NCI-H524 treated with DMSO at 0.1 percent for 48 hours (cell line): ENCODE measurements at regions not wholly inside any gene's neighbourhood (a gene's known extent, or its start where the extent isn't known, plus 50 kb on each side); places are given as distances from the start of the nearest gene placed in this dataset.

Experiments
- DNase-seq: peaks from one replicate; lab custom pipeline; 2025; lab: John Stamatoyannopoulos, UW

- DNase-seq, result no peak
Observed at GRCh38 chr6:92377137-92377536, 1042.2 kb downstream of the EPHA7 start.

DNA sequence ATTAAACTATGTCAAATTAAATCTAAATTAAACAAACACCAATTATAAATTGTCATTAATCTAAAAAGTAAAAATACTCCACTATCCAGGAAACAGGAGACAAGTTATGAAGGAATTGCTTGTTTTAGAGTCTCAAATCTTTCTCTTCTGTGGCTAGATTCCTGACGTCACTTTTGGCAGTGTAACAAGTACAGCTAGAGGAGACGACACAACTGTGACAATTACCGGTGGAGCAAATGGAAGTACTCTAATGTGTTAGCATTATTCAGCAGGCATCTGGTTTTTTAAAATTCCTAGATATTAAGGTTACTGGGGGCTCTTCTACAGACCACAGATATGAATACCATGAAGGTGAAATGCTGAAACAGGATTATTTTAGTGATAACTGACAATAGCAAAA, 1042.7 kb downstream of the EPHA7 start:
- DNase-seq, result no peak

GRCh38 chr6:92371211-92372208, 1047.8 kb downstream of the EPHA7 start:
- no peak for DNase-seq

- DNase-seq, result no peak
Observed at GRCh38 chr6:92369309-92369708, 1050.0 kb downstream of the EPHA7 start.

GRCh38 chr6:92364948-92365541, 1054.3 kb downstream of the EPHA7 start:
- no peak for DNase-seq

GRCh38 chr6:92363111-92363510, 1056.2 kb downstream of the EPHA7 start:
- no peak for DNase-seq

DNA sequence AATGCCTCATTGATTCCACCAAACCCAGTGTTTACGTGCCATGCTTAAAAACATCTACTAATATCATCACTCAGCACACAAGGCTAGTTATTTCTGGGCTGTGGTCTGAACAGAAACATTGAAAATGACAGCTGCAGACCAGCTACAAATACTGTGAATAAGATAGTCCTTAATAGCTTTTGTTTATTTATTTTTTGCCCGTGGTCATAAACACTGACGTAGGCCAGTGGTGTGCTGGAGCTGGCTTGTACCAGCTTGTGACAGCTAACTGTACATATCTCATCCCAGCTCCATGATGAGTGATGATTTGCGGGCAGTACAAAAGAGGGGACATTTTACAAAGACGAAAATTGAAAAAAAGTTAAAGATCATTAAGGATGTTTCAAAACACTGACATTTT, 1057.0 kb downstream of the EPHA7 start:
- DNase-seq, result no peak

GRCh38 chr6:92361990-92362389, 1057.4 kb downstream of the EPHA7 start:
- DNase-seq, result no peak

- no peak for DNase-seq
Observed at GRCh38 chr6:92354270-92354829, 1065.0 kb downstream of the EPHA7 start.

DNA sequence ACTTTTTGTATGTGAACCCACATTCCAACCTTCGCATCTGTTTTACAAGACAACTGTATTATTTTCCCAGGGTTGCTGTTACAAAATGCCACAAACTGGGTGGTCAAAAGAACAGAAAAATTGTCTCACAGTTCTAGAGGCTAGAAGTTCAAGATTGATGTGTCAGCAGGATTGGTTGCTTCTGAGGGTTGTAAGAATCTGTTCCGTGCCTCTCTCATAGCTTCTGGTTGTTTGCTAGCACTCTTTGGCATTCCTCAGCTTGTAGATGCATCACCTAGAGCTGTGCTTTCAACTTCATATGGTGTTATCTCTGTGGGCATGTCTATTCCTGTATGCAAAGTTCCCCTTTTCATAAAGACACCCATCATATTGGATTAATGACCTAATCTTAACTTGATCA, 1067.2 kb downstream of the EPHA7 start:
- DNase-seq, result no peak

DNA sequence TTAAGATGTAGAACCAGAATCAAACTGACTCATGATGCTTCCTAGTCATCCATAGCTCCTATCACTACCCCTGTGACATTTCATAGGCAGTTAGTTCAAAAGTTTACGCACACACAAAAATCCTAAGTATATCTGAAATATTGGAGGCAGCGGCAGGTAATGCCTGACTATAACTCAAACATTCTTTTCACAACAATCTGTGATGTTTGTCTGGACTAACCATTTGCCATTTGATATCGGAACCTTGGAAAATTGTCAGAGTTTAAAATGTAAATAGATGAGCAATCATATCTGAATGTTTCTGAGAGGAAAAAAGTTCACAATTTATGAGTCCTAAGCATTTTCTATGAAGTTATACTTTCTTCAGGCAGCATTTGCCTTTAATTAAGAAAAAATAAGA, 1078.2 kb downstream of the EPHA7 start:
- DNase-seq, result no peak

DNA sequence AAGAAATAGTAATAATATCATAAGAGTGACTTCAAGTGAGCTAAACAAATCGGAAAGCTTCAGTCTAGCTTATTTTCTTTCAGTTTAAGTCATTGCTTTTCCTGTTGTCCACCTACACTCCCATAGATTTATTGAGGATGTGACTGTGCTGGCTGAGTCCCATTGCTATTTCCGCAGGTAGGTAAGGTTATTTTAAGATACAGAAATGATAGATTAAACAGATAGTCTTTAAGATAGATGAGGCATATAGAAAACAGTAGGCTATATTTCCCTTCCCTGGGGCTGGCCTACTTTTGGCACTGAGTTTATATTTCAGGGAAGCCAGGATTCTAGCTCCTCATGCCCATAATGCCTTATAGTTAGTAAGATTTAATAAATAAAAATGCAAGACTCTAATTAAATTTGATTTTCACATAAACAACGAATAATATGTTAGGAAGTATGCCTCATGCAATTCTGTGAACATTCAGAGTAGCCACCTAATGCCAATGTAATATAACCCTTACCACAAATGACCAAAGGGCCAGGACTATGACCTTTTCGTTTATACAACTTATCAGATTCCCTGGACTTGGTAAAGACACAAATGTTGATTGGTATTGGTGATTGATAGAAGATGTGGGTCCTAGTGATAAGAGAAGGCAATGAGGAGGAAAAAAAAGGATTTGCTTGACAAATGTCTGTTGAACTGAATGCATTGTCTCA, 1079.3 kb downstream of the EPHA7 start:
- DNase-seq, result no peak

GRCh38 chr6:92337571-92337970, 1081.8 kb downstream of the EPHA7 start:
- DNase-seq, result no peak

GRCh38 chr6:92329208-92329847, 1090.0 kb downstream of the EPHA7 start:
- no peak for DNase-seq

DNA sequence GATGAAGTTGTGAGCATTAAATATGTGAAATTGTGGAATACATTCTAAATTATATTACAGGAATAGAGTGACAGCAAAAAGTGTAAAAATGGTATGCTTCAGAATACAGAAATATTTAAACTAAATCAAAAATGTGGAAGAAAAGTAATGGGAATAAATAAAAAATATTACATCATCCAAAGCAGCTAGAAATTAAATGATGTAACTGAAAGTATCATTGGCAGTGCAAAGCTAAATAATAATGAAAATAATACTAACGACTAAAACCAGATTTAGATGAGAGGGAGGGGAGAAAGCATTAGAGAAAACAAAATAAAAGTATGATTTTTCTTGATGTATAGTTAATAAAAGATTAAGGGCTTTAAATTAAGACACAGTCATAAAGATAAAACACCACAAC, 1104.0 kb downstream of the EPHA7 start:
- no peak for DNase-seq

GRCh38 chr6:92297101-92297500, 1122.3 kb downstream of the EPHA7 start:
- DNase-seq, result no peak

DNA sequence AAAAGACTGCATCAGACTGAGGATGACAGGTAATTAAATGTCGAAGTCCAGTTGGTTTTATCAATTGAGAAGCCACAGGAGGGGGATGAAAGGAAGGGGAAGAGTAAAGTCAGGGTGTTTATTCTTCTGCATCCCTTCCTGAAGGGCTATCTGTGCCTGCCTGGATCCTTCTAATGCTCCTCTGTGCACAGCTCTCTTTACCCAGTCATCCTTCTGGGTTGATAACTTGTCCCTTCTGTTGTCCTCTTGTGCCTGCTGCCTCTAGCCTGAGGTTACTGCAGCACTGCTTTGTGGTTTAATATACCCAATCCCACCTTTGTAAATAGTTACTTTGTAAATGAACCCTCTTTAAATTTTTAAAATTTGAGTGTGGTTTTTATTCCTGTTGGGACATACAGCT, 1127.3 kb downstream of the EPHA7 start:
- no peak for DNase-seq

- no peak for DNase-seq
Observed at GRCh38 chr6:92289831-92290230, 1129.5 kb downstream of the EPHA7 start.

GRCh38 chr6:92281571-92282076, 1137.7 kb downstream of the EPHA7 start:
- no peak for DNase-seq

DNA sequence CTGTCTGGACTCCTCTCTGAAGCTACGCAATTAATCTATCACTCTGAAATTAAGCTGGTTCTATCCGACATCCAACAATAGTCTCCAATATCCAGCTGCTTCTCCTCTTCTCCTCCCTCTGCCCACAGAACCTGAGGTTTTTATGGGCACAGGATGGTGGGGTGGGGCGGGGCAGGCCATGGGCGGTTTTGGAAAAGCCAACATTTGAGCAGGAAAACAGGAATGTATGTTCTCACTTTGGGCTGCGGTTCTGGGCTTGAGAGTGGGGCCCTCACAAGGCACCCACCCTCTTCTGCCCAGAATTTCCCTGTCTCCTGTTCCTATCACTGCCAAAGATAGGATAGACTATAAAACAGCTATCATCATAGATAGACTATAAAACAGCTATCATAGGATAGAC, 1144.2 kb downstream of the EPHA7 start:
- DNase-seq, result no peak

DNA sequence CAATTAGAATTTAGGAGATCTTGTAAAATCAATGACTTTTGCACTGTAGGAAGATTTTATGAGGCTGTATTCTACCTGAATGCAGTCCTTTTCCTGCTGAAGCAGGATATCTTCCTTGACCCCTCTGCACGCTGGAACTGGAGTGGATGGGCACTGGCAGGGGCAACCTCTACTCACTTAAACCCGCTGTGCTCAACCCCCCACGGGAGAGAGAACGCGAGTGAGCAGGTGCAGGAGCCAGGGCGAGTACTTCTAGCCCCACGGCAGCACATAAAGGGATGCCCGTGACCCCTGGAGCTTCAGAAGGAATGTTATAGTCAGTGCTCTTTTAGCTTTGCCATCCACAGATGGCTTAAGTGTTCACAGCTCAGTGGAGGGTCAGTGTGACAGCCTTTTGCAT, 1144.8 kb downstream of the EPHA7 start:
- DNase-seq, result no peak

- DNase-seq, result no peak
Observed at GRCh38 chr6:92273694-92274093, 1145.7 kb downstream of the EPHA7 start.
